Left colon (tissue), 2 donors: ENCODE measurements at regions not wholly inside any gene's neighbourhood (a gene's known extent, or its start where the extent isn't known, plus 50 kb on each side); places are given as distances from the start of the nearest gene placed in this dataset.
A peak's percentile ranks its signal among the peaks of the same experiment; 100 is the strongest.
"Not testable (repeated sequence)": the region's sequence is repeated elsewhere in the genome, so short reads cannot be mapped to it uniquely, and the experiment has no call there.

Source experiments
- ATAC-seq: fragments of 200-7000 bp; cut with Tn5 transposase; one replicate; pipeline ENCODE4 v1.9.1; 2020; ENCODE audit warnings: mild to moderate bottlenecking, moderate library complexity
- DNase-seq, 2 donors: peaks; one replicate each; pipeline ENCODE4 v3.0.0-alpha.2; 2020
- intact Hi-C, 2 donors: fragments of 100-400 bp; cut with DNase I in 1 of 2; cut with micrococcal nuclease in 1 of 2; formaldehyde crosslinking; loops; one replicate each; pipeline versions ENCODE4 v1.11.2 to v1.14.0; 2022; cut with DNase I, micrococcal nuclease
- donor health status: DM: no; HTN: no; CAD: no.
- donor health status: DM: yes; HTN: yes; CAD: no.

- no peak for DNase-seq
- intact Hi-C loops, result no loop called here
- ATAC-seq, result no peak
These were observed 178.6 kb downstream of the UNC5CL start for GRCh38 chr6:40860443-40860842.

- no peak for ATAC-seq
- no peak for DNase-seq
- intact Hi-C loops, result no loop called here
These were observed 182.8 kb downstream of the UNC5CL start for GRCh38 chr6:40856271-40856670.

GRCh38 chr6:40855168-40855880 is 183.7 kb downstream of the UNC5CL start:
- intact Hi-C loops, result no loop called here
- DNase-seq (no peak), ATAC-seq (no peak)

- no peak for DNase-seq
- no peak for ATAC-seq
- intact Hi-C loops, result no loop called here
These were observed 184.4 kb downstream of the UNC5CL start for GRCh38 chr6:40854592-40854991.

GRCh38 chr6:40852779-40853373 is 186.1 kb downstream of the UNC5CL start:
- ATAC-seq, result no peak
- DNase-seq, result no peak
- intact Hi-C loops, result no loop called here

GRCh38 chr6:40849546-40849945 is 189.5 kb downstream of the UNC5CL start:
- DNase-seq (no peak), ATAC-seq (no peak)
- intact Hi-C loops, result no loop called here

- no peak for ATAC-seq
- DNase-seq, result no peak
- intact Hi-C loops, result no loop called here
These were observed 190.0 kb downstream of the UNC5CL start for GRCh38 chr6:40848868-40849514.

GRCh38 chr6:40848038-40848437 is 191.0 kb downstream of the UNC5CL start:
- peak; percentile 95 for ATAC-seq
- intact Hi-C loops, result no loop called here
- DNase-seq, result peak; percentile 7 to 29

GRCh38 chr6:40845553-40845952 is 193.5 kb downstream of the UNC5CL start:
- DNase-seq (peak; percentile 28 to 46), ATAC-seq (peak; percentile 33)
- intact Hi-C loops, result no loop called here

GRCh38 chr6:40844246-40844645 is 194.8 kb downstream of the UNC5CL start:
- intact Hi-C loops, result no loop called here
- peak; percentile 65 for ATAC-seq
- no peak for DNase-seq

GRCh38 chr6:40841721-40842120 is 197.3 kb downstream of the UNC5CL start:
- intact Hi-C loops, result no loop called here
- DNase-seq (no peak), ATAC-seq (no peak)

- intact Hi-C loops, result no loop called here
- DNase-seq, result no peak
- no peak for ATAC-seq
These were observed 206.3 kb downstream of the UNC5CL start for GRCh38 chr6:40832691-40833090.

- DNase-seq, result no peak
- intact Hi-C loops, result no loop called here
- ATAC-seq, result no peak
These were observed 207.6 kb downstream of the UNC5CL start for GRCh38 chr6:40831381-40831780.

GRCh38 chr6:40825102-40825501 is 213.9 kb downstream of the UNC5CL start:
- DNase-seq, result no peak
- intact Hi-C loops, result no loop called here
- ATAC-seq, result no peak

GRCh38 chr6:40823917-40824891 is 214.8 kb downstream of the UNC5CL start:
- peak; percentile 79 for ATAC-seq
- intact Hi-C loops, result not testable (repeated sequence)
- peak; percentile 16 to 42 for DNase-seq

GRCh38 chr6:40822619-40823018 is 216.4 kb downstream of the UNC5CL start:
- ATAC-seq, result no peak
- intact Hi-C loops, result no loop called here
- DNase-seq, result no peak

GRCh38 chr6:40819182-40819834 is 219.7 kb downstream of the UNC5CL start:
- intact Hi-C loops, result no loop called here
- DNase-seq (no peak), ATAC-seq (no peak)

- intact Hi-C loops, result no loop called here
These were observed 221.7 kb downstream of the UNC5CL start for GRCh38 chr6:40817369-40817768.

GRCh38 chr6:40816601-40817000 is 222.4 kb downstream of the UNC5CL start:
- intact Hi-C loops, result no loop called here
- ATAC-seq (no peak), DNase-seq (no peak)

More at GRCh38 chr6:40817369-40817768, 221.7 kb downstream of the UNC5CL start:
- ATAC-seq (no peak), DNase-seq (no peak)
